Cardiac muscle cell (in vitro differentiated cells and primary cell): ENCODE measurements at regions not wholly inside any gene's neighbourhood (a gene's known extent, or its start where the extent isn't known, plus 50 kb on each side); places are given as distances from the start of the nearest gene placed in this dataset.

Experiments
- DNase-seq, 2 donors: peaks; one replicate each; pipeline versions ENCODE4 v3.0.0 to v3.0.0-alpha.2; 2010 to 2017; ENCODE audit warnings: low read depth in 1 of 2, low spot score in 1 of 2
- H3K27ac ChIP-seq: fragments of 200-600 bp; sonication (generic); 2 replicates; pipeline ENCODE4 v1.5.1; 2016
- H3K27me3 ChIP-seq: fragments of 200-600 bp; sonication (generic); 2 replicates; pipeline ENCODE4 v1.6.0; 2016; ENCODE audit warnings: control low read depth
- H3K36me3 ChIP-seq: fragments of 200-600 bp; sonication (generic); 2 replicates; pipeline ENCODE4 v1.5.1; 2016; ENCODE audit warnings: control low read depth
- H3K4me1 ChIP-seq: fragments of 200-600 bp; sonication (generic); 2 replicates; pipeline ENCODE4 v1.8.1; 2017; ENCODE audit warnings: low read depth, mild to moderate bottlenecking, mixed run types
- H3K4me3 ChIP-seq: fragments of 200-600 bp; sonication (generic); 2 replicates; pipeline ENCODE4 v1.5.1; 2016; ENCODE audit warnings: mild to moderate bottlenecking
- H3K9me3 ChIP-seq: fragments of 200-600 bp; sonication (generic); 2 replicates; pipeline ENCODE4 v1.5.1; 2017; ENCODE audit warnings: low read depth, mild to moderate bottlenecking, control low read depth
- TF ChIP-seq, protein P1 (sequence below): IDR thresholded peaks from 2 replicates; pipeline ENCODE4 v1.5.1; 2012; ENCODE audit warnings: low read depth, mild to moderate bottlenecking, low read length

DNA sequence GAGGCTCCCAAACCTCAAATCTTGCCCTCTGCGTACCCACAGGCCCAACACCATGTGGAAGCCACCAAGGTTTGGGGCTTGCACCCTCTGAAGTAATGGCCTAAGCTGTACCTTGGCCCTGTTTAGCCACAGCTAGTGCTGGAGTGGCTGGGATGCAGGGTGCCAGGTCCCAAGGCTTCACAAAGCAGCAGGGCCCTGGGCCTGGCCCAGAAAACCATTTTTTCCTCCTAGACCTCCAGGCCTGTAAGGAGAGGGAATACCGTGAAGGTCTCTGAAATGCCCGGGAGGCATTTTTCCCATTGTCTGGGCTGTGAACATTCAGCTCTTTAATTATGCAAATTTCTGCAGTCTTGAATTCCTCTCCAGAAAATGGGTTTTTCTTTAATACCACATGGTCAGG, 223.7 kb upstream of the CCN2 start:
- H3K4me1 ChIP-seq = no peaks in the 10 kb centered on the region
- H3K27ac ChIP-seq = no peak overlapping the region
- TF ChIP-seq, protein P1, sequence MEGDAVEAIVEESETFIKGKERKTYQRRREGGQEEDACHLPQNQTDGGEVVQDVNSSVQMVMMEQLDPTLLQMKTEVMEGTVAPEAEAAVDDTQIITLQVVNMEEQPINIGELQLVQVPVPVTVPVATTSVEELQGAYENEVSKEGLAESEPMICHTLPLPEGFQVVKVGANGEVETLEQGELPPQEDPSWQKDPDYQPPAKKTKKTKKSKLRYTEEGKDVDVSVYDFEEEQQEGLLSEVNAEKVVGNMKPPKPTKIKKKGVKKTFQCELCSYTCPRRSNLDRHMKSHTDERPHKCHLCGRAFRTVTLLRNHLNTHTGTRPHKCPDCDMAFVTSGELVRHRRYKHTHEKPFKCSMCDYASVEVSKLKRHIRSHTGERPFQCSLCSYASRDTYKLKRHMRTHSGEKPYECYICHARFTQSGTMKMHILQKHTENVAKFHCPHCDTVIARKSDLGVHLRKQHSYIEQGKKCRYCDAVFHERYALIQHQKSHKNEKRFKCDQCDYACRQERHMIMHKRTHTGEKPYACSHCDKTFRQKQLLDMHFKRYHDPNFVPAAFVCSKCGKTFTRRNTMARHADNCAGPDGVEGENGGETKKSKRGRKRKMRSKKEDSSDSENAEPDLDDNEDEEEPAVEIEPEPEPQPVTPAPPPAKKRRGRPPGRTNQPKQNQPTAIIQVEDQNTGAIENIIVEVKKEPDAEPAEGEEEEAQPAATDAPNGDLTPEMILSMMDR = no peak
- H3K27me3 ChIP-seq = no peaks in the 10 kb centered on the region
- no peak for DNase-seq
- H3K36me3 ChIP-seq = no peaks in the 10 kb centered on the region
- H3K9me3 ChIP-seq = no peaks in the 10 kb centered on the region
- H3K4me3 ChIP-seq = no peak overlapping the region

GRCh38 chr6:132168961-132169360, 217.8 kb upstream of the CCN2 start:
- no peaks in the 10 kb centered on the region for H3K27me3 ChIP-seq
- no peaks in the 10 kb centered on the region for H3K36me3 ChIP-seq
- H3K27ac ChIP-seq = no peak overlapping the region
- DNase-seq = no peak
- H3K4me1 ChIP-seq = no peaks in the 10 kb centered on the region
- TF ChIP-seq, protein P1 = no peak
- H3K4me3 ChIP-seq = no peak overlapping the region
- H3K9me3 ChIP-seq = no peaks in the 10 kb centered on the region

DNA sequence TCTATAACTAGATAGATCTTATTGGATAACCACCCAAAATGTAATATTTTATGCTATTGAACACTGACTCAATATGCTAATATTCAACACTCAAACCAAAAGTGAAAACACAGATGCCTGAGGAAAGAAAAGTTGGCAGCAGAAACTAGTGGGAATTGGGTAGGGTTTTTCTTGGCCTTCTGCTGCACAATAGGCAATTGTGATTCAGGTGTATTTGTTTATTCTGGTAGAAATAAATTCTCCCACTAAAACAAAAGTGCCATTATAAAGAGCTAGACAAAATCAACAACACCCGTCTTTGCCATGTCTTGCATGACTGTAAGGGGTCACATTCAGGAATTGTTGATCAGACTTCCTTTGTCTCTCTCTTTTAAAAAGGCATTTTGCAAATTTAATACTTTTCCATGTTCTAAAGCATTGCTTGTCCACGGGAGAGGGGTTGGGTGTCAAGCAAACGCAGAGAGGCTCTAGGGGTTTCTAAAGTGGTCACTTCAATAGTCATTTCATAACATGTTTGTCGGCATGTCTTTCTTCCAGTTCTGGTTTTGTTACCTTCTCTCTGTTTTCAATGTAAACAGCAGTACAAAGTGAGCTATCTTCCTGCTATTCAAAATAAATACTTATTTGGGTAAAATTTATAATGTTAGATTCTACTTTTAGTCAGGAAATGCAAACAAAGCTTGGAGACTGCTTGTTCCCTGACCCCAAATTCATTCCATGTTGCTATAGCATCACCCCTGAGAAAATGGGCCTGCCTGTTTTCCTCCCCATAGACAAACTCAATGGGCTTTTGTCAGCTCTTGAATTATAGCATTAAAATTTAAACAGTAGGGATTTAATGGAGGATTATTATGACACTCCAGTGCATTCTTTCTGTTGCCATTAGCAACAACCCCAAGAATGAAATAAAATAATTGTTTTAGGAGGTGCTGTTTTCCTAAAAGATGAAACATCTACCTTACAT, 217.0 kb upstream of the CCN2 start:
- TF ChIP-seq, protein P1 = no peak
- H3K4me3 ChIP-seq = no peak overlapping the region
- no peaks in the 10 kb centered on the region for H3K27me3 ChIP-seq
- no peaks in the 10 kb centered on the region for H3K36me3 ChIP-seq
- H3K27ac ChIP-seq = no peak overlapping the region
- H3K4me1 ChIP-seq = no peaks in the 10 kb centered on the region
- DNase-seq = no peak
- no peaks in the 10 kb centered on the region for H3K9me3 ChIP-seq

GRCh38 chr6:132166526-132167051, 215.4 kb upstream of the CCN2 start:
- DNase-seq = no peak
- TF ChIP-seq, protein P1 = no peak
- Histone ChIP-seq H3K27ac (no peak overlapping the region), H3K36me3 (no peaks in the 10 kb centered on the region), H3K4me3 (no peak overlapping the region), H3K9me3 (no peaks in the 10 kb centered on the region), H3K4me1 (no peaks in the 10 kb centered on the region), H3K27me3 (no peaks in the 10 kb centered on the region)

- Histone ChIP-seq H3K27me3 (no peaks in the 10 kb centered on the region), H3K4me3 (no peak overlapping the region), H3K27ac (no peak overlapping the region), H3K9me3 (no peaks in the 10 kb centered on the region), H3K4me1 (no peaks in the 10 kb centered on the region), H3K36me3 (no peaks in the 10 kb centered on the region)
- TF ChIP-seq, protein P1 = no peak
- DNase-seq = no peak
Observed at GRCh38 chr6:132165677-132166076, 214.5 kb upstream of the CCN2 start.
